Fibroblast of lung (primary cell): ENCODE measurements at regions not wholly inside any gene's neighbourhood (a gene's known extent, or its start where the extent isn't known, plus 50 kb on each side); places are given as distances from the start of the nearest gene placed in this dataset.

Experiments used
- DNase-seq, 2 donors: peaks; one replicate each; pipeline versions ENCODE4 v3.0.0 to v3.0.0-alpha.2; 2010; ENCODE audit warnings: low read depth in 2 of 2
- H2AFZ ChIP-seq: 2 replicates; pipeline ENCODE4 v1.5.1; 2012; ENCODE audit warnings: low read length, control low read depth, inconsistent platforms
- H3K27ac ChIP-seq: 2 replicates; pipeline ENCODE4 v1.5.1; 2011; ENCODE audit warnings: low read length, control low read depth; ENCODE audit not compliant: insufficient read depth
- H3K27me3 ChIP-seq: 2 replicates; pipeline ENCODE4 v1.5.1; 2011; ENCODE audit warnings: mild to moderate bottlenecking, low read length; ENCODE audit not compliant: control insufficient read depth, insufficient read depth
- H3K36me3 ChIP-seq: 2 replicates; pipeline ENCODE4 v1.5.1; 2011; ENCODE audit warnings: low read length; ENCODE audit not compliant: control insufficient read depth, insufficient read depth
- H3K4me1 ChIP-seq: 2 replicates; pipeline ENCODE4 v1.5.1; 2011; ENCODE audit warnings: low read length; ENCODE audit not compliant: control insufficient read depth, insufficient read depth; ENCODE audit errors: extremely low read depth
- H3K4me2 ChIP-seq: 2 replicates; pipeline ENCODE4 v1.5.1; 2011; ENCODE audit warnings: low read length, control low read depth; ENCODE audit not compliant: insufficient read depth; ENCODE audit errors: extremely low read depth
- H3K4me3 ChIP-seq, 4 experiments: fragments of 200-600 bp in 1 of 4; sonication (generic) in 1 of 4; replicated peaks in 1 of 4; 2 replicates each; pipeline ENCODE4 v1.5.1; 2011 to 2016; ENCODE audit warnings: low read length in 4 of 4, low read depth in 3 of 4, mild to moderate bottlenecking in 3 of 4, control low read depth in 2 of 4, inconsistent platforms in 1 of 4, mixed read lengths in 1 of 4; ENCODE audit not compliant: insufficient read depth in 1 of 4; ENCODE audit errors: control extremely low read depth in 1 of 4
- H3K79me2 ChIP-seq: 2 replicates; pipeline ENCODE4 v1.5.1; 2012; ENCODE audit warnings: mild to moderate bottlenecking, low read length, inconsistent platforms; ENCODE audit not compliant: control insufficient read depth, insufficient read depth
- H3K9ac ChIP-seq: 2 replicates; pipeline ENCODE4 v1.5.1; 2011; ENCODE audit warnings: mild to moderate bottlenecking, low read length, control low read depth; ENCODE audit not compliant: insufficient read depth
- H3K9me3 ChIP-seq: 2 replicates; pipeline ENCODE4 v1.5.1; 2012; ENCODE audit warnings: low read depth, low read length; ENCODE audit not compliant: control insufficient read depth, insufficient read depth
- H4K20me1 ChIP-seq: 2 replicates; pipeline ENCODE4 v1.5.1; 2011; ENCODE audit warnings: low read length; ENCODE audit not compliant: control insufficient read depth, insufficient read depth; ENCODE audit errors: extremely low read depth
- EZH2 ChIP-seq: IDR thresholded peaks from 2 replicates; pipeline ENCODE4 v1.5.1; 2012; ENCODE audit warnings: low read length, control low read depth, mild to moderate bottlenecking; ENCODE audit errors: missing control alignments
- TF ChIP-seq, protein P1 (sequence below), 2 donors: IDR thresholded peaks in 1 of 2; conservative IDR thresholded peaks in 1 of 2; 1 replicate in 1 of 2; 2 replicates in 1 of 2; pipeline ENCODE4 v1.5.1; 2011 to 2012; ENCODE audit warnings: low read length in 2 of 2, control low read depth in 1 of 2, inconsistent platforms in 1 of 2, low read depth in 1 of 2, mild to moderate bottlenecking in 1 of 2

DNA sequence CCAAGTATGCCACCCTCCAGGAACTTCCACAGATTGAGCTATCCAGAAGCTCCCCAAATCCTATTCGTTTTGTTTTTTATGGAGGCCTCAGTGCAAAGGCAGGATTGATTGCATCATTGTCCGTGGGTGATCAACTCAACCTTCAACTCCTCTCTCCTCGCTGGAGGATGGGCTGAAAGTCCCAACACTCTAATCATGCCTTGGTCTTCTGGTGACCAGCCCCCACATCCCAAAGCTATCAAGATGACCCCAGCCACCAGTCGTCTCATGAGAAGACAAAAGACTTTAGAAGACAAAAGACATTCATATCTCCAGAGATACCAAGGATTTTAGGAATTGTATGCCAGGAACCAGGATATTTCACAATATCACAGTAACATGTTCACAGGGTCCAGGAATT lies 441.6 kb upstream of the WWC1 start:
- TF ChIP-seq, protein P1, sequence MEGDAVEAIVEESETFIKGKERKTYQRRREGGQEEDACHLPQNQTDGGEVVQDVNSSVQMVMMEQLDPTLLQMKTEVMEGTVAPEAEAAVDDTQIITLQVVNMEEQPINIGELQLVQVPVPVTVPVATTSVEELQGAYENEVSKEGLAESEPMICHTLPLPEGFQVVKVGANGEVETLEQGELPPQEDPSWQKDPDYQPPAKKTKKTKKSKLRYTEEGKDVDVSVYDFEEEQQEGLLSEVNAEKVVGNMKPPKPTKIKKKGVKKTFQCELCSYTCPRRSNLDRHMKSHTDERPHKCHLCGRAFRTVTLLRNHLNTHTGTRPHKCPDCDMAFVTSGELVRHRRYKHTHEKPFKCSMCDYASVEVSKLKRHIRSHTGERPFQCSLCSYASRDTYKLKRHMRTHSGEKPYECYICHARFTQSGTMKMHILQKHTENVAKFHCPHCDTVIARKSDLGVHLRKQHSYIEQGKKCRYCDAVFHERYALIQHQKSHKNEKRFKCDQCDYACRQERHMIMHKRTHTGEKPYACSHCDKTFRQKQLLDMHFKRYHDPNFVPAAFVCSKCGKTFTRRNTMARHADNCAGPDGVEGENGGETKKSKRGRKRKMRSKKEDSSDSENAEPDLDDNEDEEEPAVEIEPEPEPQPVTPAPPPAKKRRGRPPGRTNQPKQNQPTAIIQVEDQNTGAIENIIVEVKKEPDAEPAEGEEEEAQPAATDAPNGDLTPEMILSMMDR (conservative IDR thresholded peaks at IDR 0.05 in 1 of 2, IDR thresholded peaks at IDR 0.05 in 1 of 2; ENCODE audit: low read depth in 1 of 2, low read length in 2 of 2) = no peak
- no peak for TF ChIP-seq EZH2
- Histone ChIP-seq H3K27me3 (no peaks in the 10 kb centered on the region), H3K79me2 (no peaks in the 10 kb centered on the region), H3K4me2 (no peak overlapping the region), H3K4me3 (no peak overlapping the region), H3K36me3 (no peaks in the 10 kb centered on the region), H3K27ac (no peak overlapping the region), H3K9me3 (no peaks in the 10 kb centered on the region), H3K4me1 (no peaks in the 10 kb centered on the region), H3K9ac (no peak overlapping the region), H4K20me1 (no peaks in the 10 kb centered on the region), H2AFZ (no peak overlapping the region)
- DNase-seq = no peak

DNA sequence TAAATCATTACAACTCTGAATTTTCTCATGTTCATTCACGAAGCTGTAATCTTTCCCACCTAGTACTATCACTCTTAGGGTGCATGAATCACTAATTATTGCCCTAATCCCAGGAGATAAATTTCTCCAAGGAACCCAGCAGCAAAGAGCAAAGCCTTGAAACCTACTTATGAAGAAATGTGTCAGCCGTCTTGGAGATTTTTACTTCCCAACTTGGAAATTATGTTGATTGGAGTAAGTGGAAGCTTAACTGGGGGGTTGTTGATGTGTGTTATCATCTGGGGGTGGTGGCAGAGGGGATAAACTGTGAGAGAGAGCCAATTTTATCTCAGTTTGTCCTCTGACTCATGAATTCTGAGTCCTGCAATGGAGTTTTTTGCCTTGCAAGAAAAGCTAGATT lies 440.5 kb upstream of the WWC1 start:
- no peak overlapping the region for H3K9ac ChIP-seq
- H3K27ac ChIP-seq = no peak overlapping the region
- no peaks in the 10 kb centered on the region for H3K9me3 ChIP-seq
- no peaks in the 10 kb centered on the region for H3K27me3 ChIP-seq
- no peak overlapping the region for H3K4me3 ChIP-seq
- no peaks in the 10 kb centered on the region for H3K79me2 ChIP-seq
- peak in 1 of 2 donors; percentile 85 for DNase-seq
- no peaks in the 10 kb centered on the region for H3K4me1 ChIP-seq
- no peaks in the 10 kb centered on the region for H3K36me3 ChIP-seq
- no peaks in the 10 kb centered on the region for H4K20me1 ChIP-seq
- H2AFZ ChIP-seq = no peak overlapping the region
- no peak for TF ChIP-seq EZH2
- no peak overlapping the region for H3K4me2 ChIP-seq

GRCh38 chr5:167851416-167851815 lies 440.0 kb upstream of the WWC1 start:
- TF ChIP-seq EZH2 = no peak
- TF ChIP-seq, protein P1 (conservative IDR thresholded peaks at IDR 0.05 in 1 of 2, IDR thresholded peaks at IDR 0.05 in 1 of 2; ENCODE audit: low read depth in 1 of 2, low read length in 2 of 2) = no peak
- no peaks in the 10 kb centered on the region for H4K20me1 ChIP-seq
- H3K27me3 ChIP-seq = no peaks in the 10 kb centered on the region
- no peak overlapping the region for H3K27ac ChIP-seq
- no peaks in the 10 kb centered on the region for H3K9me3 ChIP-seq
- H3K79me2 ChIP-seq = no peaks in the 10 kb centered on the region
- peak in 1 of 2 donors; percentile 57 for DNase-seq
- H3K4me1 ChIP-seq = no peaks in the 10 kb centered on the region
- H3K9ac ChIP-seq = no peak overlapping the region
- no peak overlapping the region for H2AFZ ChIP-seq
- no peak overlapping the region for H3K4me2 ChIP-seq
- no peaks in the 10 kb centered on the region for H3K36me3 ChIP-seq
- no peak overlapping the region for H3K4me3 ChIP-seq

- no peak overlapping the region for H3K4me2 ChIP-seq
- H3K36me3 ChIP-seq = no peaks in the 10 kb centered on the region
- no peak overlapping the region for H3K4me3 ChIP-seq
- H3K9ac ChIP-seq = no peak overlapping the region
- TF ChIP-seq EZH2 = no peak
- DNase-seq = no peak
- H2AFZ ChIP-seq = no peak overlapping the region
- no peaks in the 10 kb centered on the region for H3K4me1 ChIP-seq
- no peaks in the 10 kb centered on the region for H4K20me1 ChIP-seq
- no peaks in the 10 kb centered on the region for H3K9me3 ChIP-seq
- H3K27me3 ChIP-seq = no peaks in the 10 kb centered on the region
- no peaks in the 10 kb centered on the region for H3K79me2 ChIP-seq
- no peak overlapping the region for H3K27ac ChIP-seq
Measured at GRCh38 chr5:167852515-167852914, 438.9 kb upstream of the WWC1 start.
